SW 1271 (cell line): ENCODE measurements at regions not wholly inside any gene's neighbourhood (a gene's known extent, or its start where the extent isn't known, plus 50 kb on each side); places are given as distances from the start of the nearest gene placed in this dataset.
"Not testable (repeated sequence)": the region's sequence is repeated elsewhere in the genome, so short reads cannot be mapped to it uniquely, and the experiment has no call there.

ENCODE experiments used
- DNase-seq, 2 experiments: peaks; one replicate each; lab custom pipeline; 2025; lab: John Stamatoyannopoulos, UW

- not testable (repeated sequence) for DNase-seq
Observed at GRCh38 chr1:121003230-121003629, 113.7 kb downstream of the PPIAL4A start.

GRCh38 chr1:121006826-121007225 lies 117.3 kb downstream of the PPIAL4A start:
- DNase-seq = not testable (repeated sequence)

- DNase-seq = not testable (repeated sequence)
Observed at GRCh38 chr1:121007755-121008154, 118.2 kb downstream of the PPIAL4A start.

GRCh38 chr1:121008512-121009215 lies 119.1 kb downstream of the PPIAL4A start:
- not testable (repeated sequence) for DNase-seq

- DNase-seq = not testable (repeated sequence)
Observed at GRCh38 chr1:121009216-121010057, 119.9 kb downstream of the PPIAL4A start.

- DNase-seq = not testable (repeated sequence)
Observed at GRCh38 chr1:121010141-121010540, 120.6 kb downstream of the PPIAL4A start.

GRCh38 chr1:121013181-121013580 lies 123.6 kb downstream of the PPIAL4A start:
- not testable (repeated sequence) for DNase-seq

GRCh38 chr1:121016182-121017028 lies 126.8 kb downstream of the PPIAL4A start:
- peak in 1 of 2 experiments; percentile 61 for DNase-seq

GRCh38 chr1:121019715-121020349 lies 130.3 kb downstream of the PPIAL4A start:
- not testable (repeated sequence) for DNase-seq

- peak in 1 of 2 experiments; percentile 7 for DNase-seq
Observed at GRCh38 chr1:121020350-121021236, 131.0 kb downstream of the PPIAL4A start.

GRCh38 chr1:121021716-121022115 lies 132.1 kb downstream of the PPIAL4A start:
- DNase-seq = not testable (repeated sequence)

GRCh38 chr1:121032878-121033494 lies 143.4 kb downstream of the PPIAL4A start:
- DNase-seq = not testable (repeated sequence)

GRCh38 chr1:121036792-121037191 lies 147.2 kb downstream of the PPIAL4A start:
- DNase-seq = not testable (repeated sequence)

GRCh38 chr1:121040974-121041373 lies 143.2 kb downstream of the FAM72B start:
- DNase-seq = not testable (repeated sequence)

GRCh38 chr1:121041497-121041896 lies 142.6 kb downstream of the FAM72B start:
- DNase-seq = not testable (repeated sequence)

GRCh38 chr1:121042882-121043281 lies 141.3 kb downstream of the FAM72B start:
- DNase-seq = not testable (repeated sequence)

- DNase-seq = not testable (repeated sequence)
Observed at GRCh38 chr1:121048293-121048752, 135.8 kb downstream of the FAM72B start.

GRCh38 chr1:121048769-121049443 lies 135.2 kb downstream of the FAM72B start:
- DNase-seq = not testable (repeated sequence)

- not testable (repeated sequence) for DNase-seq
Observed at GRCh38 chr1:121050097-121050496, 134.0 kb downstream of the FAM72B start.
